NCI-H748 (cell line): ENCODE measurements at regions not wholly inside any gene's neighbourhood (a gene's known extent, or its start where the extent isn't known, plus 50 kb on each side); places are given as distances from the start of the nearest gene placed in this dataset.
"Not testable (repeated sequence)": the region's sequence is repeated elsewhere in the genome, so short reads cannot be mapped to it uniquely, and the experiment has no call there.

ENCODE experiments used
- DNase-seq: peaks from one replicate; lab custom pipeline; 2025; ENCODE audit not compliant: unreplicated experiment; lab: John Stamatoyannopoulos, UW

DNA sequence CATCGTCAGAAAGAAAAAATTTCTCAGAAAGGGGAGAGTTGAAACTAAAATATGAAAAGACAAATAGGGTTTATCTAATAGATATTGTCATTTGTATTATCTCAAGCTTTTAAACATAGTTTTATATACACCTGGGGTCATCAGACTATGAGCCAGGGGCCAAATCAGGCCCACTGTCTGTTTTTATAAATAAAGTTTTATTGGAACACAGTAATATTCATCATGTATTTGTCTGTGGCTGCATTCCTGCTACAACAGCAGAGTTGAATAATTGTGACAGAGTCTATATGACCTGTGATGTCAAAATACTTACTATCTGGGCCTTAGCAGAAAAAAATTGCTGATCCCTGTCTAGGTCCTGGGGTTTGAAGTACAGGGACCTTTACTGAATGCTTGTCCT, 120.5 kb upstream of the RUNX1 start:
- no peak for DNase-seq

- no peak for DNase-seq
These were observed 119.6 kb upstream of the RUNX1 start for GRCh38 chr21:35168735-35169134.

GRCh38 chr21:35164971-35165483, 115.9 kb upstream of the RUNX1 start:
- no peak for DNase-seq

DNA sequence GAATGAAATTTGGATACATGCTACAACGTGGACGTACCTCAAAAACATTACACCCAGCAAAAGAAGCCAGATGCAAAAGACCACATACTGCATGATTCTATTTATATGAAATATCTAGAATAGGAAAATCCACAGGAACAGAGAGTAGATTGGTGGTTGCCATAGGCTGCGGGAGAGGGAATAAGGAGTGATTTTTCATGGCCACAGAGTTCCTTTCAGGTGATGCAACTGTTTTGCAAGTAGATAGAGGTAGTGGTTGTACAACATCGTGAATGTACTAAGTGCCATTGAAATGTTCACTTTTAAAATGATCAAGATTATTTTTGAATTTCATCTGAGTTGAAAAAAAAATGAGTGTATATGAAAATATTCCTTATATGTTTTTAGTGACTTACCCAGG, 115.3 kb upstream of the RUNX1 start:
- DNase-seq: no peak

DNA sequence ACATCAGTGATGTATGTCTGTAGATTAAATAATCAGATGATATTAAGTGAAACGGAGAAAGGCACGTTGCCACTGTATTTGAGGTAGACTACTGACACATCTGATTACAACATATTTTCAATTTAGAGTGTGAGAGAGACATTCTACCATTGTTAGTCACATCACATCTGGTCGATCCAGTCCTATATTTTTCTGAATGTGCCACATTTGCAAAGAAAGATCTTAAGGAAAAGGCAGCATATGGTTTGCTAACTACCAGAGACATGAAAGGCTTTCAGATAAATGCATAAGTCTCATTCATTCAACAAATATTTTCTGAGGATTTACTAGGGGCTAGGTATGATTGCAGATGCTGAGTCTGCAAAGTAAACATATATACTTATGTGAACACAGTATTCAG, 114.3 kb upstream of the RUNX1 start:
- no peak for DNase-seq

DNA sequence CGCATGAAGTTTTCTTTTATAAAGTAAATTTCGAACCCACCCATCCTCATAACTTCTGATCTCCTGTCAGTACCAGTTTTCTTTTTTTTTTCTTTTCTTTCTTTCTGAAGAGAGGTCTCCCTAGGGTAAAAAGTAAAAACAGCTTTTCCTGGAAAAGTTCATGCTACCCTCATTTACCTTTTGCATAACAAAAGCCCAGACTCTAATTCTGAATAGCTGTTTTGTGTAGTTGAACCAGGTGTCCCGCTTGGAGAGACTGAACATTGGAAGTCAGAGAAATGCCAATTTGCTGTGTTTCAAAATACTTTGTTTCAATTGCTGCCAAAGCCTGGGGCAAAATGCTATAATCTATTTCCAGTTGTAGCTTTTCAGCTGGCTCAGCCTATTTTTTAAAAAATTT, 113.7 kb upstream of the RUNX1 start:
- no peak for DNase-seq

GRCh38 chr21:35159881-35160280, 110.8 kb upstream of the RUNX1 start:
- DNase-seq: no peak

- not testable (repeated sequence) for DNase-seq
These were observed 108.3 kb upstream of the RUNX1 start for GRCh38 chr21:35157374-35157773.

- no peak for DNase-seq
These were observed 107.5 kb upstream of the RUNX1 start for GRCh38 chr21:35156293-35157278.

DNA sequence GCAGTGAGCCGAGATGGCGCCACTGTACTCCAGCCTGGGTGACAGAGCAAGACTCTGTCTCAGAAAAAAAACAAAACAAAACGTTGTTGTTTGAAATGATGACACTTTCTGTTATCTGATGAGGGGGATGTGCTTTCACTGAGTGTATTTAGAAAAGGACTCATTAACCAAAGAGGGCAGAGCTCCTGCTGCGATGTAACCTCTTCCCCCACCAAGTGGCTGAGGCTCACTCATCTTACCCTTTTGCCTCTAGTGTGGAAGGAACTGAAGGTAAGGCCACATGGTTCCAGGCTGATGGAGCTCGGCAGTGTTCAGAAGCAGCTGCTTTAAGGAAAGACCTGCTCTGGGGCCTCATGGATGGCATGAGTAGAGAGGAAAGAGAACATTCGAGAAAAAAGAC, 105.7 kb upstream of the RUNX1 start:
- DNase-seq: no peak

DNA sequence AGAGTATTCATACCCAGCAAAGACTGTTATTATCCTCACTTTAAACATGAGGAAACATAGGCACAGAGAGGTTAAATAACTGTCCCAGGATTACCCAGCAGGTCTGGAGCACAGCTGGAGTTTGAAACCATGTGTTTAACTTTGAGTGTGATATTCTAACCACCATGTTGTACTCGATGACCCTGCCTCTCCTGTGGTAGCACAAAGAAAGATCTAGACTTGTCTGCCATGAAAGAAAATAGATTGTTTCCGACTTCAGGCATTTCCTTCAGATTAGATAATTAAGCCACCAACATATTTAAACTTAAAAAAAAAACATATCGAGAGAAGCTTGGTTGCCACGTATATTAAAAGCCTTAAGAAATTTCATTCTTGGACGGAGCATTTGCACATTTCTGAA, 104.6 kb upstream of the RUNX1 start:
- DNase-seq: no peak

- DNase-seq: no peak
These were observed 101.6 kb upstream of the RUNX1 start for GRCh38 chr21:35150562-35151226.

DNA sequence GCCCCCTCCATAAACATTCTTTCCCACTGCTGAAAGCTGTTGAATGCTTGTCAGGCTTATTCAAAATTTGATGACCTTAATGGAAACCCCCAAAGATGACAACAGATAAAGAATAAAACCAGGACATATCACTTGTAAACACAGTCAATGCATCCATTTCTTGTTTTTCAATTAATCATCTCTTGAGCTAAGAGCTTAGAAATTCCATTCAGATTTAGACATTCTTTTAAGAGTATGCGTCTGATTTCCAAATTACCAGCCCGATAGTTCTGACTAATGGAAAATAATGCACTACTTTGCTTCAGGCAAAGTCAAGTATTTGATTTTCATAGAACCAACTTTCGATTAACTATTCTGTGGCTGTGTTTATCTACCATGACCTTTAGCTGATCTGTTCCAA, 100.6 kb upstream of the RUNX1 start:
- DNase-seq: no peak

GRCh38 chr21:35147439-35147838, 98.3 kb upstream of the RUNX1 start:
- DNase-seq: no peak

GRCh38 chr21:35145626-35146233, 96.6 kb upstream of the RUNX1 start:
- peak; percentile 2 for DNase-seq

DNA sequence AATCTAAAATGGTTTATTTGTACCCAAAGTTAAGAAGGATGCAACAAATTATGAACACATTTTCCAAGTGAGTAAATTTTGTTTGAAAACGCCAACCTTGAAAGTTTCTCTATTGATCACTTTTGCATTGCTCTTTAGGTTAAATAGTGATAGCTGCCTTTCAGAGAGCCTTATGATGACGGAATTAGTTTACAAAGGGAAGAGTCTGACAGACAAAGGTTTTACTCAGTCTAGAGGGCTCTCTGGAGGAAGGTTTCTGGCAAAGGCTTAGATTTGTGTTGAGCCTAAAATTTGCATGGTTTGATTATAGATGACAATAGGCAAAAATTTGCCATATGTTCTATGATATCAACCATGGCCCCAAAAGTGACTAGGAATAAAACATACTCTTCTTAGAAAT, 95.9 kb upstream of the RUNX1 start:
- no peak for DNase-seq

GRCh38 chr21:35142036-35142815, 93.1 kb upstream of the RUNX1 start:
- DNase-seq: no peak

- no peak for DNase-seq
These were observed 90.2 kb upstream of the RUNX1 start for GRCh38 chr21:35139382-35139715.

DNA sequence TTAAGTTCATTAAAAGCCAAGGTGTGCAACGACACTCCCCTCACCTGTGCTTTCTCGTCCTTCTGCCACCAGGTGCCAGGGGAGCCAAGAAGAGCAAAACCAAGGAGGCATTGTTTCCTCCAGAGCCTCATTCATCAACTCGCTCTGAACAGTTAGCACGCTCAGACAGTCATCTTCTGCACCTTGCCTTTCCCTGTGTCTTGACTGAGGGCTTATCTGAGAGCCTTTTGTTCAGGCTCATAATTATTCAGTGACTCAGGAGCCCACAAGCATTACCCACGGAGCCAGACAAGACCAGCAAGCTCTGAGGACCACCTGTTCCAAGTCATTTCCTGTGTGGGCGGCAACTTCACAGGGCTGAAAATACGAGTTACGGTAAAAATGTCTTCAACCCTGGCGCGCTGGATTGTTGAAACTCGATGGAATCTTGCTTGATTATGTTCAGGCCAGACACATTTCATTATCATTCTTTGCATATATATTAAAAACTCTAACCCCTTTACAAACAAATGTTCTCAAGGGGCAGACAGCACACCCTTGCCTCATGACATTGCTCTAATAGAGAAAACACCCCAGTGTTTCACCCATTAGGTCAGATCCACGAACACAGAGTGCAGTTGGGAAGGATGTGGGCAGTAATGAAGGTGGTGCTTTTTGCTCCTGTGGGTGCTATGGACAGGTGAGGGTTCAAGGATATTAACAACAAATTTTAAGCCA, 89.7 kb upstream of the RUNX1 start:
- DNase-seq: peak; percentile 20

GRCh38 chr21:35136586-35137219, 87.6 kb upstream of the RUNX1 start:
- DNase-seq: peak; percentile 8
